Esophagus squamous epithelium (tissue), 4 donors: ENCODE measurements at regions not wholly inside any gene's neighbourhood (a gene's known extent, or its start where the extent isn't known, plus 50 kb on each side); places are given as distances from the start of the nearest gene placed in this dataset.

Experiments used
- CTCF ChIP-seq, 6 experiments: fragments of 450-650 bp in 4 of 6; fragments of 200-600 bp in 2 of 6; sonication (generic) in 2 of 6; IDR thresholded peaks; one replicate each; pipeline ENCODE4 v1.5.1; 2016 to 2019; ENCODE audit warnings: antibody characterized with exemption in 6 of 6, mild to moderate bottlenecking in 4 of 6, moderate library complexity in 4 of 6
- POLR2A ChIP-seq, 4 donors: fragments of 450-650 bp; IDR thresholded peaks; one replicate each; pipeline ENCODE4 v1.6.1; 2017; ENCODE audit warnings: antibody characterized with exemption in 4 of 4, mild to moderate bottlenecking in 4 of 4, moderate library complexity in 3 of 4

GRCh38 chr3:176321099-176321498 is 876.2 kb downstream of the TBL1XR1 start:
- no peak for TF ChIP-seq POLR2A (IDR thresholded peaks at IDR 0.05)
- no peak for TF ChIP-seq CTCF (IDR thresholded peaks at IDR 0.05)
